ENCODE measurements at regions not wholly inside any gene's neighbourhood (a gene's known extent, or its start where the extent isn't known, plus 50 kb on each side); places are given as distances from the start of the nearest gene placed in this dataset.

GRCh38 chr15:36365963-36366362 is 213.5 kb upstream of the CDIN1 start:
- H3K36me3 ChIP-seq (ENCODE audit: control insufficient read depth, insufficient read depth, low read length): no peaks in the 10 kb centered on the region
- TF ChIP-seq, protein P1, sequence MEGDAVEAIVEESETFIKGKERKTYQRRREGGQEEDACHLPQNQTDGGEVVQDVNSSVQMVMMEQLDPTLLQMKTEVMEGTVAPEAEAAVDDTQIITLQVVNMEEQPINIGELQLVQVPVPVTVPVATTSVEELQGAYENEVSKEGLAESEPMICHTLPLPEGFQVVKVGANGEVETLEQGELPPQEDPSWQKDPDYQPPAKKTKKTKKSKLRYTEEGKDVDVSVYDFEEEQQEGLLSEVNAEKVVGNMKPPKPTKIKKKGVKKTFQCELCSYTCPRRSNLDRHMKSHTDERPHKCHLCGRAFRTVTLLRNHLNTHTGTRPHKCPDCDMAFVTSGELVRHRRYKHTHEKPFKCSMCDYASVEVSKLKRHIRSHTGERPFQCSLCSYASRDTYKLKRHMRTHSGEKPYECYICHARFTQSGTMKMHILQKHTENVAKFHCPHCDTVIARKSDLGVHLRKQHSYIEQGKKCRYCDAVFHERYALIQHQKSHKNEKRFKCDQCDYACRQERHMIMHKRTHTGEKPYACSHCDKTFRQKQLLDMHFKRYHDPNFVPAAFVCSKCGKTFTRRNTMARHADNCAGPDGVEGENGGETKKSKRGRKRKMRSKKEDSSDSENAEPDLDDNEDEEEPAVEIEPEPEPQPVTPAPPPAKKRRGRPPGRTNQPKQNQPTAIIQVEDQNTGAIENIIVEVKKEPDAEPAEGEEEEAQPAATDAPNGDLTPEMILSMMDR (IDR thresholded peaks at IDR 0.05; ENCODE audit: insufficient read depth, low read length, poor library complexity, severe bottlenecking): no peak
- no peak overlapping the region for H3K4me3 ChIP-seq (replicated peaks; ENCODE audit: low read depth, low read length)
- no peak for DNase-seq (ENCODE audit: extremely low read depth, insufficient read length)
- H3K27me3 ChIP-seq (replicated peaks; ENCODE audit: control insufficient read depth, insufficient read depth, low read length): no peaks in the 10 kb centered on the region

DNA sequence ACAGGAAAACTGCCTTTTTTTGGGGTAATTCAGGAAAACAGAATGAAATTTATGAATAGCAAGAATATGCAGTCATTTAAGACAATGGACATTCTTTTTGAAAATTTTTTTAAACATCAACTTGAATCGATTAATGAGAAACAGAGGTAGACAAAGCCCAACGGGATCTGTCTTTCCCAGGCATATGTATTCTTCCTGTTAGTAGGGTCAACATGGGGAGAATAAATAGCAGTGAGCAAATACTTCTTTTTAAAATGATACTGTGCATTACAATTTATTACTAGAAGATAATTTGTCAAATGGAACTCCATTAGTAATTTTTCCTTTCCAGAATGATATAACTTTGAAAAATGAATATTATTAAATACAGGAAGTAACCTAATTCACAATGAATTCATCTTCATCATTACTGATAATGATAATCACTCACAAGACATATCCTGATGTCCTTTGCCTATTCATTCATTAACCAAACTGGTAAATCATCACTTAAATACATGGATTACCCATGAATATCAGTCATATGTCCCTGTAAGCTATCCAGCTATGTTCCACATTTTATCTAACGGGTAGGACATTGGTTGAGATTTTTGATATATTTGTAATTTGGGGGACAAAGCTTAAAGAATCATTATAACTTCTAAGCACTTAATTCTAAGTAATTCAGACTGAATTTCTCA is 209.2 kb upstream of the CDIN1 start:
- no peaks in the 10 kb centered on the region for H3K36me3 ChIP-seq (ENCODE audit: control insufficient read depth, insufficient read depth, low read length)
- H3K27me3 ChIP-seq (replicated peaks; ENCODE audit: control insufficient read depth, insufficient read depth, low read length): no peaks in the 10 kb centered on the region
- no peak for DNase-seq (ENCODE audit: extremely low read depth, insufficient read length)
- H3K4me3 ChIP-seq (replicated peaks; ENCODE audit: low read depth, low read length): no peak overlapping the region
- TF ChIP-seq, protein P1 (IDR thresholded peaks at IDR 0.05; ENCODE audit: insufficient read depth, low read length, poor library complexity, severe bottlenecking): no peak

- DNase-seq (ENCODE audit: extremely low read depth, insufficient read length): no peak
- H3K27me3 ChIP-seq (replicated peaks; ENCODE audit: control insufficient read depth, insufficient read depth, low read length): no peaks in the 10 kb centered on the region
- H3K36me3 ChIP-seq (ENCODE audit: control insufficient read depth, insufficient read depth, low read length): no peaks in the 10 kb centered on the region
- TF ChIP-seq, protein P1 (IDR thresholded peaks at IDR 0.05; ENCODE audit: insufficient read depth, low read length, poor library complexity, severe bottlenecking): no peak
- no peak overlapping the region for H3K4me3 ChIP-seq (replicated peaks; ENCODE audit: low read depth, low read length)
These were observed 208.7 kb upstream of the CDIN1 start for GRCh38 chr15:36370731-36371112.

- DNase-seq (ENCODE audit: extremely low read depth, insufficient read length): no peak
- Histone ChIP-seq H3K4me3 (replicated peaks; ENCODE audit: low read depth, low read length) (no peak overlapping the region), H3K27me3 (replicated peaks; ENCODE audit: control insufficient read depth, insufficient read depth, low read length) (no peaks in the 10 kb centered on the region), H3K36me3 (ENCODE audit: control insufficient read depth, insufficient read depth, low read length) (no peaks in the 10 kb centered on the region)
- TF ChIP-seq, protein P1 (IDR thresholded peaks at IDR 0.05; ENCODE audit: insufficient read depth, low read length, poor library complexity, severe bottlenecking): no peak
These were observed 207.9 kb upstream of the CDIN1 start for GRCh38 chr15:36371509-36371908.

DNA sequence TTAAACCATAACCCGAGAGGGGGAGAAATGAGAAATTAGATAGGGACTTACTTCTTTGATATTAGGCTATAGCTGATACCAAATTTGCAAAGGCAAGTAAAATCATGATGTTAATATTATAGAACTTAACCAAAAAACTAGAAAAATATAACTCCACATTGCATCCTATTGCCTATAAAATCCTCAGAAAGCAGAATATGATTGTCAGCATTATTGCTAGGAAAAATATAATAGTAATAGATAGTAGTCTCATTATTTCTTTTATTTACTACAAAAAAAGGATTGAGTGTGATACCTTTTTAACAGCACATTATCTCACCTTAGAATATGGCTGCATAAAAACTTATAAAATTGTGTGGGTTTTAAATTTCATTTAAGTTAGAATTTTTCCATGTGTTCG is 206.5 kb upstream of the CDIN1 start:
- TF ChIP-seq, protein P1 (IDR thresholded peaks at IDR 0.05; ENCODE audit: insufficient read depth, low read length, poor library complexity, severe bottlenecking): no peak
- H3K4me3 ChIP-seq (replicated peaks; ENCODE audit: low read depth, low read length): no peak overlapping the region
- DNase-seq (ENCODE audit: extremely low read depth, insufficient read length): no peak
- no peaks in the 10 kb centered on the region for H3K36me3 ChIP-seq (ENCODE audit: control insufficient read depth, insufficient read depth, low read length)
- no peaks in the 10 kb centered on the region for H3K27me3 ChIP-seq (replicated peaks; ENCODE audit: control insufficient read depth, insufficient read depth, low read length)

GRCh38 chr15:36373550-36373949 is 205.9 kb upstream of the CDIN1 start:
- no peak for DNase-seq (ENCODE audit: extremely low read depth, insufficient read length)
- H3K4me3 ChIP-seq (replicated peaks; ENCODE audit: low read depth, low read length): no peak overlapping the region
- H3K27me3 ChIP-seq (replicated peaks; ENCODE audit: control insufficient read depth, insufficient read depth, low read length): no peaks in the 10 kb centered on the region
- TF ChIP-seq, protein P1 (IDR thresholded peaks at IDR 0.05; ENCODE audit: insufficient read depth, low read length, poor library complexity, severe bottlenecking): no peak
- H3K36me3 ChIP-seq (ENCODE audit: control insufficient read depth, insufficient read depth, low read length): no peaks in the 10 kb centered on the region
